Spleen (tissue), 7 donors: ENCODE measurements at regions not wholly inside any gene's neighbourhood (a gene's known extent, or its start where the extent isn't known, plus 50 kb on each side); places are given as distances from the start of the nearest gene placed in this dataset.

Experiments
- CTCF ChIP-seq, 11 experiments: fragments of 200-600 bp in 7 of 11; fragments of 450-650 bp in 4 of 11; sonication (generic) in 4 of 11; IDR thresholded peaks in 8 of 11; conservative IDR thresholded peaks in 3 of 11; 1 replicate in 7 of 11; 2 replicates in 4 of 11; pipeline versions ENCODE4 v1.4.0 to v1.8.0; 2016 to 2021; ENCODE audit warnings: antibody characterized with exemption in 11 of 11, inconsistent platforms in 4 of 11, mild to moderate bottlenecking in 1 of 11
- POLR2A ChIP-seq, 3 donors: fragments of 450-650 bp; IDR thresholded peaks; one replicate each; pipeline ENCODE4 v1.5.1; 2017; ENCODE audit warnings: antibody characterized with exemption in 3 of 3, mild to moderate bottlenecking in 1 of 3
- donor health status: DM: no; HTN: no; CAD: no; lungs with moderate emphysema.
- donor health status: DM: no; HTN: no; CAD: no.
- donor health status: DM: no; HTN: no; CAD: no.

- TF ChIP-seq CTCF (IDR thresholded peaks at IDR 0.05 in 8 of 11, conservative IDR thresholded peaks at IDR 0.05 in 3 of 11) (no peak), POLR2A (IDR thresholded peaks at IDR 0.05) (no peak)
These were observed 193.0 kb upstream of the COPS8 start for GRCh38 chr2:236892721-236893120.
